ENCODE measurements at regions not wholly inside any gene's neighbourhood (a gene's known extent, or its start where the extent isn't known, plus 50 kb on each side); places are given as distances from the start of the nearest gene placed in this dataset.
"Not testable (repeated sequence)": the region's sequence is repeated elsewhere in the genome, so short reads cannot be mapped to it uniquely, and the experiment has no call there.

- H3K9me3 Mint-ChIP-seq (ENCODE audit: low read depth), result no peaks in the 10 kb centered on the region
- ATAC-seq (no peak), DNase-seq (no peak)
- CTCF ChIA-PET, result interaction anchor here (0.6 to 1.2 kb wide), 2 partner anchors 72 to 139 kb away, joined by 5 read pairs; no protein-coding TSS in a partner anchor
- H3K4me1 Mint-ChIP-seq, result peaks cover 63% of the 10 kb centered on the region
- peak overlapping the region; percentile 61 for H3K27ac Mint-ChIP-seq
- peaks cover 46% of the 10 kb centered on the region for H3K36me3 Mint-ChIP-seq
- H3K4me3 Mint-ChIP-seq, result no peak overlapping the region
- H3K27me3 Mint-ChIP-seq, result no peaks in the 10 kb centered on the region
These were observed 149.5 kb upstream of the SLC38A2 start for GRCh38 chr12:46522071-46522470.

GRCh38 chr12:46521145-46521544 lies 148.6 kb upstream of the SLC38A2 start:
- Mint-ChIP-seq H3K9me3 (ENCODE audit: low read depth) (no peaks in the 10 kb centered on the region), H3K4me3 (no peak overlapping the region), H3K4me1 (peaks cover 71% of the 10 kb centered on the region), H3K27me3 (no peaks in the 10 kb centered on the region), H3K36me3 (peaks cover 41% of the 10 kb centered on the region), H3K27ac (no peak overlapping the region)
- CTCF ChIA-PET, result no interaction called here
- ATAC-seq (no peak), DNase-seq (no peak)

GRCh38 chr12:46519407-46519806 lies 146.8 kb upstream of the SLC38A2 start:
- Mint-ChIP-seq H3K4me1 (peaks cover 67% of the 10 kb centered on the region), H3K4me3 (no peak overlapping the region), H3K9me3 (ENCODE audit: low read depth) (peaks cover 6% of the 10 kb centered on the region), H3K27me3 (no peaks in the 10 kb centered on the region), H3K36me3 (peaks cover 40% of the 10 kb centered on the region), H3K27ac (peak overlapping the region; percentile 63)
- DNase-seq, result no peak
- CTCF ChIA-PET, result no interaction called here
- no peak for ATAC-seq

GRCh38 chr12:46518729-46519128 lies 146.2 kb upstream of the SLC38A2 start:
- ATAC-seq (no peak), DNase-seq (no peak)
- H3K36me3 Mint-ChIP-seq, result peaks cover 39% of the 10 kb centered on the region
- CTCF ChIA-PET, result no interaction called here
- H3K27me3 Mint-ChIP-seq, result no peaks in the 10 kb centered on the region
- H3K4me3 Mint-ChIP-seq, result no peak overlapping the region
- H3K27ac Mint-ChIP-seq, result no peak overlapping the region
- peaks cover 6% of the 10 kb centered on the region for H3K9me3 Mint-ChIP-seq (ENCODE audit: low read depth)
- H3K4me1 Mint-ChIP-seq, result peaks cover 60% of the 10 kb centered on the region

GRCh38 chr12:46518169-46518568 lies 145.6 kb upstream of the SLC38A2 start:
- Mint-ChIP-seq H3K4me3 (no peak overlapping the region), H3K9me3 (ENCODE audit: low read depth) (peaks cover 6% of the 10 kb centered on the region), H3K36me3 (peaks cover 45% of the 10 kb centered on the region), H3K4me1 (peaks cover 56% of the 10 kb centered on the region), H3K27me3 (no peaks in the 10 kb centered on the region), H3K27ac (peak overlapping the region; percentile 87)
- no peak for DNase-seq
- ATAC-seq, result no peak
- CTCF ChIA-PET, result no interaction called here

GRCh38 chr12:46517579-46517962 lies 145.0 kb upstream of the SLC38A2 start:
- Mint-ChIP-seq H3K4me3 (peak overlapping the region; percentile 50), H3K4me1 (peaks cover 52% of the 10 kb centered on the region), H3K27ac (peak overlapping the region; percentile 87), H3K9me3 (ENCODE audit: low read depth) (peaks cover 7% of the 10 kb centered on the region), H3K36me3 (peaks cover 50% of the 10 kb centered on the region), H3K27me3 (no peaks in the 10 kb centered on the region)
- CTCF ChIA-PET, result interaction anchor here (0.7 to 2.2 kb wide), 6 partner anchors 13 to 144 kb away, joined by 3 to 6 read pairs (median 3); no protein-coding TSS in a partner anchor
- DNase-seq, result no peak
- peak; percentile 56 for ATAC-seq

- DNase-seq (peak; percentile 53), ATAC-seq (peak; percentile 96)
- H3K27ac Mint-ChIP-seq, result peak overlapping the region; percentile 87
- H3K4me3 Mint-ChIP-seq, result peak overlapping the region; percentile 50
- H3K4me1 Mint-ChIP-seq, result peaks cover 47% of the 10 kb centered on the region
- CTCF ChIA-PET, result interaction anchor here (0.7 to 2.2 kb wide), 8 partner anchors 13 to 144 kb away, joined by 3 to 6 read pairs (median 4); no protein-coding TSS in a partner anchor
- H3K36me3 Mint-ChIP-seq, result peaks cover 55% of the 10 kb centered on the region
- no peaks in the 10 kb centered on the region for H3K27me3 Mint-ChIP-seq
- H3K9me3 Mint-ChIP-seq (ENCODE audit: low read depth), result peaks cover 11% of the 10 kb centered on the region
These were observed 144.5 kb upstream of the SLC38A2 start for GRCh38 chr12:46516933-46517578.

- H3K36me3 Mint-ChIP-seq, result peaks cover 60% of the 10 kb centered on the region
- H3K27ac Mint-ChIP-seq, result peak overlapping the region; percentile 87
These were observed 143.8 kb upstream of the SLC38A2 start for GRCh38 chr12:46516238-46516932.

GRCh38 chr12:46515829-46516228 lies 143.3 kb upstream of the SLC38A2 start:
- Mint-ChIP-seq H3K27ac (no peak overlapping the region), H3K36me3 (peaks cover 61% of the 10 kb centered on the region), H3K9me3 (ENCODE audit: low read depth) (peaks cover 15% of the 10 kb centered on the region), H3K4me1 (peaks cover 39% of the 10 kb centered on the region), H3K4me3 (no peak overlapping the region), H3K27me3 (no peaks in the 10 kb centered on the region)
- ATAC-seq, result no peak
- CTCF ChIA-PET, result interaction anchor here (2.2 kb wide), 1 partner anchor 60 kb away, joined by 6 read pairs; no protein-coding TSS in a partner anchor
- DNase-seq, result no peak

More at GRCh38 chr12:46516238-46516932, 143.8 kb upstream of the SLC38A2 start:
- Mint-ChIP-seq H3K4me1 (peaks cover 44% of the 10 kb centered on the region), H3K27me3 (no peaks in the 10 kb centered on the region), H3K9me3 (ENCODE audit: low read depth) (peaks cover 11% of the 10 kb centered on the region), H3K4me3 (no peak overlapping the region)
- CTCF ChIA-PET, result interaction anchor here (0.7 to 2.2 kb wide), 8 partner anchors 12 to 145 kb away, joined by 3 to 6 read pairs (median 4); no protein-coding TSS in a partner anchor
- DNase-seq (no peak), ATAC-seq (no peak)

- CTCF ChIA-PET, result interaction anchor here (0.8 kb wide), 1 partner anchor 131 kb away, joined by 3 read pairs; no protein-coding TSS in a partner anchor
- Mint-ChIP-seq H3K4me3 (no peak overlapping the region), H3K4me1 (peaks cover 34% of the 10 kb centered on the region)
These were observed 142.3 kb upstream of the SLC38A2 start for GRCh38 chr12:46514886-46515285.

GRCh38 chr12:46510257-46510656 lies 137.7 kb upstream of the SLC38A2 start:
- H3K4me3 Mint-ChIP-seq, CTCF ChIA-PET, H3K27ac Mint-ChIP-seq, ATAC-seq, H3K4me1 Mint-ChIP-seq, H3K27me3 Mint-ChIP-seq, DNase-seq: not testable (repeated sequence)
- Mint-ChIP-seq H3K36me3 (peaks cover 70% of the 10 kb centered on the region), H3K9me3 (ENCODE audit: low read depth) (peaks cover 43% of the 10 kb centered on the region)

More at GRCh38 chr12:46514886-46515285, 142.3 kb upstream of the SLC38A2 start:
- peaks cover 23% of the 10 kb centered on the region for H3K9me3 Mint-ChIP-seq (ENCODE audit: low read depth)
- H3K27me3 Mint-ChIP-seq, result no peaks in the 10 kb centered on the region
- H3K27ac Mint-ChIP-seq, result no peak overlapping the region
- H3K36me3 Mint-ChIP-seq, result peaks cover 66% of the 10 kb centered on the region
- ATAC-seq (no peak), DNase-seq (no peak)

GRCh38 chr12:46509135-46509534 lies 136.6 kb upstream of the SLC38A2 start:
- Mint-ChIP-seq H3K36me3 (peaks cover 68% of the 10 kb centered on the region), H3K27ac (no peak overlapping the region), H3K9me3 (ENCODE audit: low read depth) (peaks cover 42% of the 10 kb centered on the region), H3K4me1 (peaks cover 7% of the 10 kb centered on the region), H3K4me3 (no peak overlapping the region), H3K27me3 (no peaks in the 10 kb centered on the region)
- ATAC-seq, result no peak
- CTCF ChIA-PET, result interaction anchor here (0.8 to 1.0 kb wide), 2 partner anchors 11 to 84 kb away, joined by 3 to 4 read pairs; no protein-coding TSS in a partner anchor
- no peak for DNase-seq

GRCh38 chr12:46508651-46509050 lies 136.1 kb upstream of the SLC38A2 start:
- Mint-ChIP-seq H3K9me3 (ENCODE audit: low read depth) (peaks cover 42% of the 10 kb centered on the region), H3K36me3 (peaks cover 65% of the 10 kb centered on the region), H3K4me1 (peaks cover 7% of the 10 kb centered on the region), H3K4me3 (no peak overlapping the region), H3K27me3 (no peaks in the 10 kb centered on the region), H3K27ac (no peak overlapping the region)
- ATAC-seq (no peak), DNase-seq (no peak)
- CTCF ChIA-PET, result interaction anchor here (1.0 kb wide), 1 partner anchor 10 kb away, joined by 3 read pairs; no protein-coding TSS in a partner anchor
